H1 (cell line): ENCODE measurements at regions not wholly inside any gene's neighbourhood (a gene's known extent, or its start where the extent isn't known, plus 50 kb on each side); places are given as distances from the start of the nearest gene placed in this dataset.

Experiments used
- EZH2 ChIP-seq: fragments of 200-600 bp; sonication (generic); IDR thresholded peaks from 2 replicates; pipeline ENCODE4 v1.7.1; 2012; ENCODE audit warnings: low read depth, mild to moderate bottlenecking, moderate library complexity, low read length, inconsistent platforms; ENCODE audit not compliant: severe bottlenecking
- HDAC6 ChIP-seq: IDR thresholded peaks from one replicate; pipeline ENCODE4 v1.7.1; 2012; ENCODE audit warnings: low read depth, mild to moderate bottlenecking, inconsistent platforms, low read length, moderate library complexity
- RBBP5 ChIP-seq: IDR thresholded peaks from 2 replicates; pipeline ENCODE4 v1.7.1; 2012; ENCODE audit warnings: low read depth, mild to moderate bottlenecking, inconsistent platforms, low read length, moderate library complexity, borderline replicate concordance

DNA sequence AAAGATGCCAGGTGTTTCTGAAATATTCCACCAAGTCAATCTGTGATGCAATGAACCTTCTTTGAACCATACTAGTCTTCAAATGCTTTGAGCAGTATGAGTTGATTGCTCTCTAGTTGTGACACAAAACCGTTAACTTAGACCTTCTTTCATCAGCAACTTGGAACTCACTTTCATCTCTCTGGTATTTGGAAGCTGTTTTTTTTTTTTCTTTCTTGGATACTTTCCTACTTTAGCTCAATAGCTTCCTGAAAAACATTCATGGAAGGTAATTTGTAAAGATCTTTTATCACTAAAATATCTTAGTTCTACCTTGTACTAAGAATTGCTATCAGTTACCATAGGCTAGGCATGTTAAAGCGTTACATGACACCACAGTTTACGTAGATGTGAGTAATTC, 1071.9 kb upstream of the CHAC2 start (continued):
- TF ChIP-seq RBBP5 (no peak), EZH2 (no peak), HDAC6 (no peak)
